Smooth muscle cell (in vitro differentiated cells): ENCODE measurements at regions not wholly inside any gene's neighbourhood (a gene's known extent, or its start where the extent isn't known, plus 50 kb on each side); places are given as distances from the start of the nearest gene placed in this dataset.

Experiments
- DNase-seq: peaks from one replicate; lab custom pipeline; 2025; ENCODE audit not compliant: unreplicated experiment; lab: John Stamatoyannopoulos, UW
- H2AFZ ChIP-seq: fragments of 200-600 bp; sonication (generic); 2 replicates; pipeline ENCODE4 v1.6.0; 2016; ENCODE audit warnings: antibody characterized with exemption, low read depth, mild to moderate bottlenecking
- H3F3A ChIP-seq: fragments of 200-600 bp; sonication (generic); 2 replicates; pipeline ENCODE4 v1.6.0; 2017; ENCODE audit warnings: antibody characterized with exemption, low read depth
- H3K27ac ChIP-seq: fragments of 200-600 bp; sonication (generic); 2 replicates; pipeline ENCODE4 v1.5.1; 2016; ENCODE audit warnings: low read depth, mild to moderate bottlenecking
- H3K27me3 ChIP-seq: fragments of 200-600 bp; sonication (generic); 2 replicates; pipeline ENCODE4 v1.6.1; 2016; ENCODE audit warnings: low read depth, mild to moderate bottlenecking
- H3K36me3 ChIP-seq: fragments of 200-600 bp; sonication (generic); 2 replicates; pipeline ENCODE4 v1.5.1; 2016; ENCODE audit warnings: low read depth
- H3K4me1 ChIP-seq: fragments of 200-600 bp; sonication (generic); 2 replicates; pipeline ENCODE4 v1.5.1; 2016; ENCODE audit warnings: low read depth
- H3K4me2 ChIP-seq: fragments of 200-600 bp; sonication (generic); 2 replicates; pipeline ENCODE4 v1.6.0; 2016; ENCODE audit warnings: mild to moderate bottlenecking
- H3K4me3 ChIP-seq: fragments of 200-600 bp; sonication (generic); 2 replicates; pipeline ENCODE4 v1.5.1; 2016; ENCODE audit warnings: mild to moderate bottlenecking
- H3K79me2 ChIP-seq: fragments of 200-600 bp; sonication (generic); 2 replicates; pipeline ENCODE4 v1.6.0; 2016; ENCODE audit warnings: low read depth, mild to moderate bottlenecking
- H3K9ac ChIP-seq: fragments of 200-600 bp; sonication (generic); 2 replicates; pipeline ENCODE4 v1.6.0; 2016; ENCODE audit warnings: low read depth
- H3K9me3 ChIP-seq: fragments of 200-600 bp; sonication (generic); replicated peaks from 2 replicates; pipeline ENCODE4 v1.5.1; 2016; ENCODE audit warnings: low read depth
- H4K20me1 ChIP-seq: fragments of 200-600 bp; sonication (generic); 2 replicates; pipeline ENCODE4 v1.6.0; 2016; ENCODE audit warnings: low read depth
- CTCF ChIP-seq: fragments of 200-600 bp; sonication (generic); IDR thresholded peaks from 2 replicates; pipeline ENCODE4 v1.5.1; 2017; ENCODE audit warnings: borderline replicate concordance, mild to moderate bottlenecking, antibody characterized with exemption; ENCODE audit not compliant: insufficient read depth, poor library complexity, severe bottlenecking
- WGBS: methylation state at CpG from one replicate; pipeline ENCODE4 v1.1.7; 2016; ENCODE audit warnings: low lambda C conversion rate; 5-methylcytosine and 5-hydroxymethylcytosine counted together

GRCh38 chr2:160934263-160934662 lies 226.0 kb upstream of the TANK start:
- no peaks in the 10 kb centered on the region for H3K9me3 ChIP-seq
- WGBS = 89% methylated on average over 4 of the region's 4 CpGs
- H3K36me3 ChIP-seq = no peaks in the 10 kb centered on the region
- no peak overlapping the region for H3K4me3 ChIP-seq
- no peaks in the 10 kb centered on the region for H3K79me2 ChIP-seq
- H3K9ac ChIP-seq = no peak overlapping the region
- no peak for DNase-seq
- peaks cover 6% of the 10 kb centered on the region for H3F3A ChIP-seq
- no peak for TF ChIP-seq CTCF
- H3K4me2 ChIP-seq = no peak overlapping the region
- no peaks in the 10 kb centered on the region for H4K20me1 ChIP-seq
- H3K27me3 ChIP-seq = no peaks in the 10 kb centered on the region
- no peaks in the 10 kb centered on the region for H3K4me1 ChIP-seq
- H2AFZ ChIP-seq = no peak overlapping the region
- H3K27ac ChIP-seq = no peak overlapping the region

GRCh38 chr2:160934991-160935390 lies 225.2 kb upstream of the TANK start:
- Histone ChIP-seq H3K36me3 (no peaks in the 10 kb centered on the region), H3K4me1 (no peaks in the 10 kb centered on the region), H2AFZ (no peak overlapping the region), H3K9me3 (no peaks in the 10 kb centered on the region), H3K27me3 (no peaks in the 10 kb centered on the region), H3K4me3 (no peak overlapping the region), H3K79me2 (no peaks in the 10 kb centered on the region), H4K20me1 (no peaks in the 10 kb centered on the region), H3K9ac (no peak overlapping the region), H3K4me2 (no peak overlapping the region), H3F3A (peaks cover 6% of the 10 kb centered on the region), H3K27ac (no peak overlapping the region)
- 87% methylated on average over 2 of the region's 2 CpGs for WGBS
- TF ChIP-seq CTCF = no peak
- DNase-seq = no peak

GRCh38 chr2:160936044-160936806 lies 224.0 kb upstream of the TANK start:
- Histone ChIP-seq H3K27ac (no peak overlapping the region), H3K79me2 (no peaks in the 10 kb centered on the region), H3F3A (peaks cover 6% of the 10 kb centered on the region), H3K36me3 (no peaks in the 10 kb centered on the region), H3K4me3 (no peak overlapping the region), H3K4me1 (no peaks in the 10 kb centered on the region), H4K20me1 (no peaks in the 10 kb centered on the region), H3K9me3 (no peaks in the 10 kb centered on the region), H3K4me2 (no peak overlapping the region), H2AFZ (no peak overlapping the region), H3K9ac (no peak overlapping the region), H3K27me3 (no peaks in the 10 kb centered on the region)
- TF ChIP-seq CTCF = no peak
- WGBS = 88% methylated on average over 5 of the region's 5 CpGs
- DNase-seq = no peak

GRCh38 chr2:160940271-160940670 lies 220.0 kb upstream of the TANK start:
- Histone ChIP-seq H3K9ac (no peak overlapping the region), H3K4me3 (no peak overlapping the region), H2AFZ (no peak overlapping the region), H3K27ac (no peak overlapping the region), H3F3A (no peaks in the 10 kb centered on the region), H4K20me1 (no peaks in the 10 kb centered on the region), H3K9me3 (no peaks in the 10 kb centered on the region), H3K79me2 (no peaks in the 10 kb centered on the region), H3K36me3 (no peaks in the 10 kb centered on the region), H3K4me2 (no peak overlapping the region), H3K27me3 (no peaks in the 10 kb centered on the region), H3K4me1 (no peaks in the 10 kb centered on the region)
- WGBS = 94% methylated on average over 1 of the region's 1 CpG
- no peak for TF ChIP-seq CTCF
- no peak for DNase-seq
